ENCODE measurements at regions not wholly inside any gene's neighbourhood (a gene's known extent, or its start where the extent isn't known, plus 50 kb on each side); places are given as distances from the start of the nearest gene placed in this dataset.
"Not testable (repeated sequence)": the region's sequence is repeated elsewhere in the genome, so short reads cannot be mapped to it uniquely, and the experiment has no call there.

- no peak for ATAC-seq
These were observed 2319.9 kb downstream of the LRRC4C start for GRCh38 chr11:39139581-39139980.

GRCh38 chr11:39120890-39121289 lies 2338.6 kb downstream of the LRRC4C start:
- no peak for ATAC-seq

- ATAC-seq: no peak
These were observed 2345.8 kb downstream of the LRRC4C start for GRCh38 chr11:39113606-39114005.

GRCh38 chr11:39102236-39102635 lies 2357.2 kb downstream of the LRRC4C start:
- no peak for ATAC-seq

DNA sequence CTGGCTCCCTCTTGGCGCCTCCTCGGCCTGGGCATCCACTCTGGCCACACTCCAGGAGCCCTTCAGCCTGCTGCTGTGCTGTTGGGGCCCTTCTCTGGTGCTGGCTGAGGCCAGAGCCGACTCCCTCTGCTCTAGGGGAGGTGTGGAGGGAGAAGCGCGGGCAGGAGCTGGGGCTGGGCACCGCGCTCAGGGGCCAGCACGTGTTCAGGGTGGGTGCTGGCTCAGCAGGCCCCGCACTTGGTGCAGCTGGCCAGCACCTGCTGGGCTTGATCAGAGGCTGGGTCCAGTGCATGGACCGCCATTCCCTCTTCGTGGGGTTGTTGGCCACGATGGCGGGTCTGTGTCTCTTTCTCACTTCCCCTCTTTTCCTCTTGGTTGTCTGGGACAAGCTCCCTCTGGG lies 2381.0 kb downstream of the LRRC4C start:
- no peak for ATAC-seq

DNA sequence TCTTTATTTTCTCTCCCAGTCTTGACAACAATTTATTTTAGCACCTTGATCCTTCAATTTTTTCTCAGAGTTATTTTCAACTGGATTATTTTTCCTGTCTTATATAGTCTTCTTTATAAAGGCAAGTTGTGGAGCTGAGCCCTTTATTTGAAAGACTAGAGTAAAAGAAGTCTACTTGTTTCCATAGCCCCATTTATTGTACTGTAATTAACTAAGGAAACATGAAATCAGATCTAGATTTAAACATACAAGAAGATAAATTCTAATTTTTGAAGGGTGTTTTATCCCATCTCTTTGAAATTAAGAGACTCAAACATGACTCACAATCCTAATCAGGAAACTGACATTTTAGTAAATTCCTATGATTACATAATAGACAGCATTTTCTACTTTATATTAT lies 2421.8 kb downstream of the LRRC4C start:
- ATAC-seq: no peak

DNA sequence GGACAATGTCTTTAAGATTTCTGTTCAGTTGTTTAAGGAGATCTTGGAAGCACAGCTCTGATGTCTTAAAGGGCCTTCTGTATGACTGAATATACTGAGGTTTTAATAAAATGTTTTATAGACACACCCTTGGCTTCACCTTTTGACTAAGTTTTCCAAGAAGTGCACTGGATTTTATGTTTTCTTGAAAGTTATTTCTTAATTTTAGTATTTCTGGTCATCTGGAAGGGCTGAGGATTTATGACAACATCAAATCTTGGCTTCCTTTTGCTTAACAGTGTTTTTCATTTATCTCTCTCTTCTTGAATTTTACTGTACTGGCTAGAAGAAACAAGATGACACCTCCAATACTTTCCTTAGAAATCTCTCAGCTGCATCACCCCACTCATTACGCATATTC lies 2423.4 kb downstream of the LRRC4C start:
- no peak for ATAC-seq

GRCh38 chr11:39021539-39021938 lies 2423.5 kb upstream of the RAG2 start:
- no peak for ATAC-seq

- ATAC-seq: no peak
These were observed 2413.8 kb upstream of the RAG2 start for GRCh38 chr11:39011797-39012196.

- no peak for ATAC-seq
These were observed 2392.8 kb upstream of the RAG2 start for GRCh38 chr11:38990841-38991240.

DNA sequence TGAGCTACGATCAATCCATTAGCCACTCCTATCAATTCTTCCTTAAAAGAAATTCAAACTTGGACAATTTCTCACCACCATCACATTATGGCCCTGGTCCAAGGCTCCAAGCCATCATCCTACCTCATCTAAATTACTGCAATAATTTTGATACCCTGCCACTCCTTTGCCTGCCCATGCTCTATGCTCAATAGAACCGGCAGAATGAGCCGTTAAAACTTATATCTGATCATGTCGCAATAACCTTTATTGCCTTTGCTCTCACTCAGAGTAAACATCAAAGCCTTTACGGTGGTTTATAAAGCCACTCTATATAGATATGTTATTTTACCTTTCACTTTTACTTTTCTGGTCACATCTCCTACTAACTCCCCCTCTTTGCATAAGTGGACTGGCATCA lies 2392.1 kb upstream of the RAG2 start:
- ATAC-seq: no peak

DNA sequence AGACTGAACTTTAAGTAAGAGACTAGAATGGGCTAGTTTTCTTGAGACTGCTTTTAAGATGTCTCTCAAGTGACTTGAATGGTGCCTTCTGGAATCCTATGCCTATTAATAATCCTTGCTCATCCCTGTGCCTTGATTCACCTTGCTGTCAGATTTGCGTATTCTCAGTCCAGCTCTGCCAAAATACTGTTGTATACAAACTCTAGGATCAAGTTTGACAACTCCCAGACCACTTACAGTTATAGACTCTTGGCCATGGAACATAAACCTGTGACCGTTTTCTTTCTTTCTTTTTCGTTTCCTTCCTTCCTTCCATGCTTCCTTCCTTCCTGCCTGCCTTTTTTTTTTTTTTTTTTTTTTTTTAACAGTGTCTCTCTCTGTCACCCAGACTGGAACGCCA lies 2390.9 kb upstream of the RAG2 start:
- ATAC-seq: no peak

- ATAC-seq: no peak
These were observed 2374.2 kb upstream of the RAG2 start for GRCh38 chr11:38972220-38972619.

GRCh38 chr11:38971141-38971540 lies 2373.1 kb upstream of the RAG2 start:
- no peak for ATAC-seq

- ATAC-seq: no peak
These were observed 2370.9 kb upstream of the RAG2 start for GRCh38 chr11:38968951-38969350.

- no peak for ATAC-seq
These were observed 2354.7 kb upstream of the RAG2 start for GRCh38 chr11:38952698-38953097.

GRCh38 chr11:38950867-38951266 lies 2352.8 kb upstream of the RAG2 start:
- no peak for ATAC-seq

- ATAC-seq: no peak
These were observed 2350.4 kb upstream of the RAG2 start for GRCh38 chr11:38948392-38948791.

DNA sequence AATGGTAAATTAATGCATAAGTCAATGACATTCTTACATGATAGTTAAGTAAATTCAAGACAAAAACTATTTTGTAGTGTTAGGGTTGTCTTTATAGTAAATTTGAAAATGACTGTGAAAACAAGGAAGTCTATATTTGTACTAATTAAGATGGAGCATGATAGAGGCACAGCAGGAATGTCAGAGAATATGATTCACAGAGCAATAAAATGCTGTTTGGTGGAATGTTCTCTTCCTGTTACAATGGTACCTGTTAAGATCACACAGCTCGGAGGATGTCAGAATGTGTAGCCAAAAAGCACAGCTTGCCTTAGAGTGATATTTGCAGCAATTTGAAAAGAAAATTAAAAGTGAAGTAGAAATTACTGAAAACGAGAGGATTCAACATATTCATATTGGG lies 2339.7 kb upstream of the RAG2 start:
- ATAC-seq: no peak

DNA sequence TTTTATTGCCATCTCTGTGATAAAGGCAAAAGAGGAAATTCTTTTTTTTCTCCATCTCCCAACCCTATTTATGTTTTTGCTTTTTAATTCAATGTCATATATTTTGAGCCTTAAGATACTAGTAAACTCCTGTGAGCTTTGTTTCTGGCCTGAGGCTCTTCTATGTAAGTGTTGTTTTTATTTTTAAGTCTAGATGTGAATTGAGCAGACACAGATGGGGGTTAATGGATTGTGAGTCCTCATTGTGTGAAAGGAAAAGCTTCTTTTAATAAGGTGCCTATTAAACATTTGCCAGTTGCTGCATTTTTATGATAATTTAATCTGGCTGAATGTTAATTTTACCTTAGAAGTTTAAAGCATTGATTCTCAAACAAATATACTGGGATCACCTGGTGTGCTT lies 2337.9 kb upstream of the RAG2 start:
- no peak for ATAC-seq

DNA sequence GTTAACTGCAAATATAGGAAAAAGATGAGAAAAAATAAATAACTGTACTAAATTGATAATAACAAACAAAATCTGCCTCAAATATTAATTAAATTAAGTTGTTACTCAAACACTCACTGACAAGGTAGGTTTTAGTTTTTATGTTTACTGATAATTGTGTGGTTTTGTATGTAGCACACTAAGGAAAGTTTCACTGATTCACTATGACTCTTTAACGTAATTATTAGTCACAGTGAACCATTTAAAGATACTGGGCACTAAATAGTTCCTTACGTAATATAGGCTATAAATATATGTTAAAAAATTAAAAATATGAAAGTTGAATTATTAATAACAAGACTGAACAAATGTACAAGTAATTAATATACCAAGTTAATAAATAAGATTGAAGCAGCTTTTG lies 2330.0 kb upstream of the RAG2 start:
- no peak for ATAC-seq

DNA sequence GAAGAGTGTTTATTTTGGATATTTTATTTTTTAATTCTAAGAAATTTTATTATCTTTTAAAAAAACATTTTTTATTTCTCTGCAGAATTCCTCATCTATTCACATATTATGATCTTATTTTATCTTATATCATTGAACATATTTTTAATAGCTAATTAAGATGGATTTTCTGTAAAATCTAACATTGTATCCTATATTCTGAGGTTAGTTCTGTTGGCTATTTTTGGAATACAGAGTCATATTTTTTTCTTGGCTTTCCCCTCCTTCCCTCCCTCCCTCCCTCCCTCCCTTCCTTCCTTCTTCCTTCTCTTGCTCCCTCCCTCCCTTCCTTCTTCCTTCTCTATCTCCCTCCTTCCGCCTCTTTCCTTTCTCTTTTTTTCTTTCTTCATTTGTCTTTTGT lies 2326.6 kb upstream of the RAG2 start:
- ATAC-seq: no peak

DNA sequence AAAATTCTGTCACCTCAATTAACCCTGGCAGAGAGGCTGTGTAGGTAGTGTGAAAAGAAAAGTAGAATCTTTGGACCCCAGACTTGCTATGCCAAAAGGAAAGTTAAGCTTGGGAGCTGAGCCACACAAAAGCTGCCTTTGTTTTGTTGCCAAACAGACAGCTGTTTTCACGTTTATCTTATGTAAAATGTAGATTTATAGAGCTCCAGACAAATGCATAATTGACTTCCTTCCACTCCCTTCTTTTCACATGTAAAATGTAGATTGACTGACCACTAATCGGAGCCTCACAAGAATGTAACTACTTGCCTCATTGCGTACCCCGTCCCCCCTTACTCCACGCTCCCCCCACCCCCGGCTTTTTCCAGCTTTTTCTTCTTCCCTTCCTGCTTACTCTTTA lies 2302.2 kb upstream of the RAG2 start:
- no peak for ATAC-seq

GRCh38 chr11:38894201-38894600 lies 2296.2 kb upstream of the RAG2 start:
- not testable (repeated sequence) for ATAC-seq

GRCh38 chr11:38884145-38884865 lies 2286.3 kb upstream of the RAG2 start:
- ATAC-seq: no peak

Data from esophagus mucosa (tissue), 1 donor.